ENCODE measurements at regions not wholly inside any gene's neighbourhood (a gene's known extent, or its start where the extent isn't known, plus 50 kb on each side); places are given as distances from the start of the nearest gene placed in this dataset.

- no peak overlapping the region for H3K27ac Mint-ChIP-seq (ENCODE audit: unreplicated experiment)
- H3K4me1 ChIP-seq: no peaks in the 10 kb centered on the region
- CTCF ChIA-PET: no interaction called here
- no peaks in the 10 kb centered on the region for H3K36me3 Mint-ChIP-seq (ENCODE audit: insufficient read depth, unreplicated experiment)
- no peaks in the 10 kb centered on the region for H3K4me1 Mint-ChIP-seq (ENCODE audit: low read depth, unreplicated experiment)
- no peak overlapping the region for H3K4me3 ChIP-seq (ENCODE audit: low read depth, low read length)
- POLR2A ChIA-PET: no interaction called here
- no peaks in the 10 kb centered on the region for H3K36me3 ChIP-seq (ENCODE audit: control insufficient read depth, insufficient read depth, low read length)
- H3K9me3 Mint-ChIP-seq (ENCODE audit: unreplicated experiment): no peaks in the 10 kb centered on the region
- TF ChIP-seq, protein P1, sequence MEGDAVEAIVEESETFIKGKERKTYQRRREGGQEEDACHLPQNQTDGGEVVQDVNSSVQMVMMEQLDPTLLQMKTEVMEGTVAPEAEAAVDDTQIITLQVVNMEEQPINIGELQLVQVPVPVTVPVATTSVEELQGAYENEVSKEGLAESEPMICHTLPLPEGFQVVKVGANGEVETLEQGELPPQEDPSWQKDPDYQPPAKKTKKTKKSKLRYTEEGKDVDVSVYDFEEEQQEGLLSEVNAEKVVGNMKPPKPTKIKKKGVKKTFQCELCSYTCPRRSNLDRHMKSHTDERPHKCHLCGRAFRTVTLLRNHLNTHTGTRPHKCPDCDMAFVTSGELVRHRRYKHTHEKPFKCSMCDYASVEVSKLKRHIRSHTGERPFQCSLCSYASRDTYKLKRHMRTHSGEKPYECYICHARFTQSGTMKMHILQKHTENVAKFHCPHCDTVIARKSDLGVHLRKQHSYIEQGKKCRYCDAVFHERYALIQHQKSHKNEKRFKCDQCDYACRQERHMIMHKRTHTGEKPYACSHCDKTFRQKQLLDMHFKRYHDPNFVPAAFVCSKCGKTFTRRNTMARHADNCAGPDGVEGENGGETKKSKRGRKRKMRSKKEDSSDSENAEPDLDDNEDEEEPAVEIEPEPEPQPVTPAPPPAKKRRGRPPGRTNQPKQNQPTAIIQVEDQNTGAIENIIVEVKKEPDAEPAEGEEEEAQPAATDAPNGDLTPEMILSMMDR (IDR thresholded peaks at IDR 0.05; ENCODE audit: insufficient read depth in 1 of 2, low read depth in 1 of 2, low read length in 1 of 2, severe bottlenecking in 1 of 2, unreplicated experiment in 1 of 2): no peak
- BruUV-seq (replicated peaks): no TSS peak
- no peak overlapping the region for H3K4me3 Mint-ChIP-seq (ENCODE audit: unreplicated experiment)
- no peak for DNase-seq
- intact Hi-C loops (cut with micrococcal nuclease; ENCODE audit: unreplicated experiment): loop anchor here (10.0 kb wide), 1 partner anchor 1305 kb away; no protein-coding TSS in a partner anchor
- H3K27me3 Mint-ChIP-seq (ENCODE audit: insufficient read depth, unreplicated experiment): no peaks in the 10 kb centered on the region
- no peaks in the 10 kb centered on the region for H3K27me3 ChIP-seq (replicated peaks; ENCODE audit: control insufficient read depth, insufficient read depth, low read length)
- no peaks in the 10 kb centered on the region for H3K9me3 ChIP-seq
Measured at GRCh38 chr2:156679820-156680219, 243.6 kb downstream of the GPD2 start.

DNA sequence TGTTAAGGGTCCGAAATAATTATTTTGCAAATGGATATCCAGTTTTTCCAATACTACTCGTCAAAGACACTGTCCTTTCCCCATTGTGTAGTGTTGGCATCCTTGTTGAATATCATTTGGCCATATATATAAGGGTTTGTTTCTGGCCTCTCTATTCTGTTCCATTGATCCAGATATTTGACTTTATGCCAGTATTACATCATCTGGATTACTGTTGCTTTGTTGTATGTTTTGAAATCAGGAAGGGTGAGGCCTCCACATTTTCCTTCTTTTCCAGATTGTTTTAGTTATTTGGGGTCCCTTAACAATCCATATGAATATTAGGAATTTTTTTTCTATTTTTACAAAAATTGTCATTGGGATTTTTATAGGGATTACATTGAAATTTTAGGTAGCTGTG is 244.1 kb downstream of the GPD2 start:
- no peak overlapping the region for H3K4me3 ChIP-seq (ENCODE audit: low read depth, low read length)
- no peak overlapping the region for H3K27ac Mint-ChIP-seq (ENCODE audit: unreplicated experiment)
- H3K4me3 Mint-ChIP-seq (ENCODE audit: unreplicated experiment): no peak overlapping the region
- DNase-seq: no peak
- CTCF ChIA-PET: no interaction called here
- H3K4me1 Mint-ChIP-seq (ENCODE audit: low read depth, unreplicated experiment): no peaks in the 10 kb centered on the region
- H3K4me1 ChIP-seq: no peaks in the 10 kb centered on the region
- POLR2A ChIA-PET: no interaction called here
- no TSS peak for BruUV-seq (replicated peaks)
- intact Hi-C loops (cut with micrococcal nuclease; ENCODE audit: unreplicated experiment): no loop called here
- no peaks in the 10 kb centered on the region for H3K36me3 ChIP-seq (ENCODE audit: control insufficient read depth, insufficient read depth, low read length)
- H3K36me3 Mint-ChIP-seq (ENCODE audit: insufficient read depth, unreplicated experiment): no peaks in the 10 kb centered on the region
- no peaks in the 10 kb centered on the region for H3K27me3 Mint-ChIP-seq (ENCODE audit: insufficient read depth, unreplicated experiment)
- TF ChIP-seq, protein P1 (IDR thresholded peaks at IDR 0.05; ENCODE audit: insufficient read depth in 1 of 2, low read depth in 1 of 2, low read length in 1 of 2, severe bottlenecking in 1 of 2, unreplicated experiment in 1 of 2): no peak
- no peaks in the 10 kb centered on the region for H3K9me3 ChIP-seq
- H3K27me3 ChIP-seq (replicated peaks; ENCODE audit: control insufficient read depth, insufficient read depth, low read length): no peaks in the 10 kb centered on the region
- H3K9me3 Mint-ChIP-seq (ENCODE audit: unreplicated experiment): no peaks in the 10 kb centered on the region

- H3K4me1 Mint-ChIP-seq (ENCODE audit: low read depth, unreplicated experiment): no peaks in the 10 kb centered on the region
- no peak for DNase-seq
- ChIA-PET CTCF (no interaction called here), POLR2A (no interaction called here)
- no peak overlapping the region for H3K4me3 ChIP-seq (ENCODE audit: low read depth, low read length)
- H3K4me3 Mint-ChIP-seq (ENCODE audit: unreplicated experiment): no peak overlapping the region
- peaks cover 10% of the 10 kb centered on the region for H3K9me3 Mint-ChIP-seq (ENCODE audit: unreplicated experiment)
- no peaks in the 10 kb centered on the region for H3K36me3 ChIP-seq (ENCODE audit: control insufficient read depth, insufficient read depth, low read length)
- H3K4me1 ChIP-seq: no peaks in the 10 kb centered on the region
- no peaks in the 10 kb centered on the region for H3K27me3 ChIP-seq (replicated peaks; ENCODE audit: control insufficient read depth, insufficient read depth, low read length)
- H3K9me3 ChIP-seq: no peaks in the 10 kb centered on the region
- no peaks in the 10 kb centered on the region for H3K36me3 Mint-ChIP-seq (ENCODE audit: insufficient read depth, unreplicated experiment)
- H3K27ac Mint-ChIP-seq (ENCODE audit: unreplicated experiment): no peak overlapping the region
- TF ChIP-seq, protein P1 (IDR thresholded peaks at IDR 0.05; ENCODE audit: insufficient read depth in 1 of 2, low read depth in 1 of 2, low read length in 1 of 2, severe bottlenecking in 1 of 2, unreplicated experiment in 1 of 2): no peak
- intact Hi-C loops (cut with micrococcal nuclease; ENCODE audit: unreplicated experiment): no loop called here
- BruUV-seq (replicated peaks): no TSS peak
- no peaks in the 10 kb centered on the region for H3K27me3 Mint-ChIP-seq (ENCODE audit: insufficient read depth, unreplicated experiment)
Measured at GRCh38 chr2:156687126-156687525, 250.9 kb downstream of the GPD2 start.

Measured in Caco-2 (cell line).